Calu3 (cell line): ENCODE measurements at regions not wholly inside any gene's neighbourhood (a gene's known extent, or its start where the extent isn't known, plus 50 kb on each side); places are given as distances from the start of the nearest gene placed in this dataset.

Source experiments
- BruUV-seq: library from RNA; stranded (reverse); fragments of 400-500 nt; replicated peaks from 2 replicates; lab custom pipeline; 2021; lab: Mats Ljungman, UMichigan
- CTCF ChIA-PET: fragments of 300-600 bp; sonication (Branson Sonifier 250); formaldehyde crosslinking; loops from one replicate; lab custom pipeline; 2022; ENCODE audit warnings: antibody characterized with exemption; lab: Charles Lee
- DNase-seq: peaks from one replicate; pipeline ENCODE4 v3.0.0; 2022
- H3K27ac Mint-ChIP-seq: one replicate; pipeline ENCODE4 v1.8.0; 2022; ENCODE audit warnings: mixed read lengths; ENCODE audit not compliant: unreplicated experiment
- H3K27me3 Mint-ChIP-seq: one replicate; pipeline ENCODE4 v1.8.0; 2022; ENCODE audit warnings: mixed read lengths; ENCODE audit not compliant: unreplicated experiment
- H3K36me3 Mint-ChIP-seq: one replicate; pipeline ENCODE4 v1.8.0; 2022; ENCODE audit warnings: mild to moderate bottlenecking, moderate library complexity, mixed read lengths; ENCODE audit not compliant: insufficient read depth, unreplicated experiment
- H3K4me1 Mint-ChIP-seq: one replicate; pipeline ENCODE4 v1.8.0; 2022; ENCODE audit warnings: mild to moderate bottlenecking, low read depth, mixed read lengths; ENCODE audit not compliant: unreplicated experiment
- H3K4me3 Mint-ChIP-seq: one replicate; pipeline ENCODE4 v1.8.0; 2022; ENCODE audit warnings: mild to moderate bottlenecking, low read depth, moderate library complexity, mixed read lengths; ENCODE audit not compliant: unreplicated experiment
- H3K9me3 Mint-ChIP-seq: one replicate; pipeline ENCODE4 v1.8.0; 2022; ENCODE audit warnings: low read depth, mixed read lengths; ENCODE audit not compliant: unreplicated experiment
- CTCF ChIP-seq: fragments of 200-600 bp; IDR thresholded peaks from one replicate; pipeline ENCODE4 v1.8.0; 2022; ENCODE audit warnings: antibody characterized with exemption; ENCODE audit not compliant: unreplicated experiment
- intact Hi-C: fragments of 100-400 bp; cut with micrococcal nuclease; formaldehyde crosslinking; loops from one replicate; pipeline ENCODE4 v1.10.0; 2022; ENCODE audit not compliant: unreplicated experiment

- no TSS peak for BruUV-seq
- no peak overlapping the region for H3K27ac Mint-ChIP-seq
- CTCF ChIA-PET = no interaction called here
- no peaks in the 10 kb centered on the region for H3K36me3 Mint-ChIP-seq
- H3K27me3 Mint-ChIP-seq = no peaks in the 10 kb centered on the region
- intact Hi-C loops = no loop called here
- no peaks in the 10 kb centered on the region for H3K4me1 Mint-ChIP-seq
- no peak for TF ChIP-seq CTCF
- DNase-seq = no peak
- no peak overlapping the region for H3K4me3 Mint-ChIP-seq
- H3K9me3 Mint-ChIP-seq = no peaks in the 10 kb centered on the region
These were observed 353.6 kb upstream of the TRIB2 start for GRCh38 chr2:12363138-12363537.

- no TSS peak for BruUV-seq
- no peak overlapping the region for H3K4me3 Mint-ChIP-seq
- no peak overlapping the region for H3K27ac Mint-ChIP-seq
- CTCF ChIA-PET = no interaction called here
- no peak for DNase-seq
- H3K9me3 Mint-ChIP-seq = no peaks in the 10 kb centered on the region
- intact Hi-C loops = no loop called here
- H3K27me3 Mint-ChIP-seq = no peaks in the 10 kb centered on the region
- no peaks in the 10 kb centered on the region for H3K36me3 Mint-ChIP-seq
- TF ChIP-seq CTCF = no peak
- H3K4me1 Mint-ChIP-seq = no peaks in the 10 kb centered on the region
These were observed 353.2 kb upstream of the TRIB2 start for GRCh38 chr2:12363569-12363968.

- no peaks in the 10 kb centered on the region for H3K27me3 Mint-ChIP-seq
- BruUV-seq = no TSS peak
- no peak for TF ChIP-seq CTCF
- H3K27ac Mint-ChIP-seq = no peak overlapping the region
- CTCF ChIA-PET = no interaction called here
- intact Hi-C loops = no loop called here
- no peaks in the 10 kb centered on the region for H3K9me3 Mint-ChIP-seq
- no peak for DNase-seq
- no peaks in the 10 kb centered on the region for H3K4me1 Mint-ChIP-seq
- no peaks in the 10 kb centered on the region for H3K36me3 Mint-ChIP-seq
- no peak overlapping the region for H3K4me3 Mint-ChIP-seq
These were observed 347.2 kb upstream of the TRIB2 start for GRCh38 chr2:12369566-12369965.

- no TSS peak for BruUV-seq
- Mint-ChIP-seq H3K9me3 (no peaks in the 10 kb centered on the region), H3K4me3 (no peak overlapping the region), H3K27me3 (no peaks in the 10 kb centered on the region), H3K4me1 (no peaks in the 10 kb centered on the region), H3K36me3 (no peaks in the 10 kb centered on the region), H3K27ac (no peak overlapping the region)
- CTCF ChIA-PET = no interaction called here
- DNase-seq = no peak
- intact Hi-C loops = no loop called here
- no peak for TF ChIP-seq CTCF
These were observed 340.7 kb upstream of the TRIB2 start for GRCh38 chr2:12376025-12376424.

- H3K9me3 Mint-ChIP-seq = no peaks in the 10 kb centered on the region
- intact Hi-C loops = no loop called here
- DNase-seq = no peak
- H3K4me3 Mint-ChIP-seq = no peak overlapping the region
- TF ChIP-seq CTCF = no peak
- BruUV-seq = no TSS peak
- H3K27me3 Mint-ChIP-seq = no peaks in the 10 kb centered on the region
- H3K36me3 Mint-ChIP-seq = no peaks in the 10 kb centered on the region
- CTCF ChIA-PET = no interaction called here
- no peak overlapping the region for H3K27ac Mint-ChIP-seq
- H3K4me1 Mint-ChIP-seq = no peaks in the 10 kb centered on the region
These were observed 337.6 kb upstream of the TRIB2 start for GRCh38 chr2:12379143-12379542.
